HUES6 (cell line): ENCODE measurements at regions not wholly inside any gene's neighbourhood (a gene's known extent, or its start where the extent isn't known, plus 50 kb on each side); places are given as distances from the start of the nearest gene placed in this dataset.

ENCODE experiments used
- H3K27ac ChIP-seq: 2 replicates; pipeline ENCODE4 v1.7.0; 2013; ENCODE audit warnings: low read depth, mild to moderate bottlenecking, low read length, inconsistent platforms
- H3K27me3 ChIP-seq: 2 replicates; pipeline ENCODE4 v1.6.1; 2013; ENCODE audit warnings: low read length; ENCODE audit not compliant: control insufficient read depth, insufficient read depth
- H3K36me3 ChIP-seq: 2 replicates; pipeline ENCODE4 v1.6.1; 2013; ENCODE audit warnings: low read length; ENCODE audit not compliant: control insufficient read depth, insufficient read depth
- H3K4me1 ChIP-seq: 2 replicates; pipeline ENCODE4 v1.6.1; 2013; ENCODE audit warnings: low read length; ENCODE audit not compliant: control insufficient read depth, insufficient read depth
- H3K4me3 ChIP-seq: 2 replicates; pipeline ENCODE4 v1.5.1; 2013; ENCODE audit warnings: low read depth, low read length
- H3K9ac ChIP-seq: one replicate; pipeline ENCODE4 v1.6.1; 2013; ENCODE audit warnings: mild to moderate bottlenecking, low read length
- H3K9me3 ChIP-seq: 2 replicates; pipeline ENCODE4 v1.6.1; 2013; ENCODE audit warnings: low read depth, low read length; ENCODE audit not compliant: control insufficient read depth, insufficient read depth

GRCh38 chr2:17257189-17257909 is 260.9 kb downstream of the RAD51AP2 start:
- Histone ChIP-seq H3K27me3 (no peaks in the 10 kb centered on the region), H3K4me3 (no peak overlapping the region), H3K36me3 (no peaks in the 10 kb centered on the region), H3K9ac (no peak overlapping the region), H3K9me3 (no peaks in the 10 kb centered on the region), H3K27ac (no peak overlapping the region), H3K4me1 (peaks cover 5% of the 10 kb centered on the region)

GRCh38 chr2:17255071-17255470 is 263.2 kb downstream of the RAD51AP2 start:
- no peaks in the 10 kb centered on the region for H3K36me3 ChIP-seq
- no peaks in the 10 kb centered on the region for H3K4me1 ChIP-seq
- H3K9ac ChIP-seq, result no peak overlapping the region
- H3K27me3 ChIP-seq, result no peaks in the 10 kb centered on the region
- H3K4me3 ChIP-seq, result no peak overlapping the region
- H3K27ac ChIP-seq, result no peak overlapping the region
- H3K9me3 ChIP-seq, result no peaks in the 10 kb centered on the region

- Histone ChIP-seq H3K9me3 (no peaks in the 10 kb centered on the region), H3K4me3 (no peak overlapping the region), H3K36me3 (no peaks in the 10 kb centered on the region), H3K27ac (no peak overlapping the region), H3K9ac (no peak overlapping the region), H3K27me3 (no peaks in the 10 kb centered on the region), H3K4me1 (no peaks in the 10 kb centered on the region)
Measured at GRCh38 chr2:17254421-17254820, 263.8 kb downstream of the RAD51AP2 start.

- Histone ChIP-seq H3K36me3 (no peaks in the 10 kb centered on the region), H3K27me3 (no peaks in the 10 kb centered on the region), H3K4me3 (no peak overlapping the region), H3K4me1 (no peaks in the 10 kb centered on the region), H3K9ac (no peak overlapping the region), H3K9me3 (no peaks in the 10 kb centered on the region), H3K27ac (no peak overlapping the region)
Measured at GRCh38 chr2:17252258-17252657, 266.0 kb downstream of the RAD51AP2 start.

- H3K36me3 ChIP-seq, result no peaks in the 10 kb centered on the region
- no peak overlapping the region for H3K9ac ChIP-seq
- H3K27me3 ChIP-seq, result no peaks in the 10 kb centered on the region
- no peak overlapping the region for H3K4me3 ChIP-seq
- no peaks in the 10 kb centered on the region for H3K4me1 ChIP-seq
- H3K9me3 ChIP-seq, result no peaks in the 10 kb centered on the region
- H3K27ac ChIP-seq, result no peak overlapping the region
Measured at GRCh38 chr2:17251171-17251570, 267.1 kb downstream of the RAD51AP2 start.

- H3K9ac ChIP-seq, result no peak overlapping the region
- H3K4me1 ChIP-seq, result no peaks in the 10 kb centered on the region
- H3K27me3 ChIP-seq, result no peaks in the 10 kb centered on the region
- no peak overlapping the region for H3K27ac ChIP-seq
- H3K4me3 ChIP-seq, result no peak overlapping the region
- H3K9me3 ChIP-seq, result no peaks in the 10 kb centered on the region
- H3K36me3 ChIP-seq, result no peaks in the 10 kb centered on the region
Measured at GRCh38 chr2:17249249-17249648, 269.0 kb downstream of the RAD51AP2 start.

- H3K27ac ChIP-seq, result no peak overlapping the region
- H3K9me3 ChIP-seq, result no peaks in the 10 kb centered on the region
- H3K27me3 ChIP-seq, result no peaks in the 10 kb centered on the region
- no peak overlapping the region for H3K9ac ChIP-seq
- H3K36me3 ChIP-seq, result no peaks in the 10 kb centered on the region
- H3K4me3 ChIP-seq, result no peak overlapping the region
- H3K4me1 ChIP-seq, result no peaks in the 10 kb centered on the region
Measured at GRCh38 chr2:17245906-17246305, 272.3 kb downstream of the RAD51AP2 start.

GRCh38 chr2:17242813-17243485 is 275.3 kb downstream of the RAD51AP2 start:
- no peak overlapping the region for H3K4me3 ChIP-seq
- H3K4me1 ChIP-seq, result no peaks in the 10 kb centered on the region
- H3K27ac ChIP-seq, result no peak overlapping the region
- no peak overlapping the region for H3K9ac ChIP-seq
- no peaks in the 10 kb centered on the region for H3K9me3 ChIP-seq
- H3K36me3 ChIP-seq, result no peaks in the 10 kb centered on the region
- H3K27me3 ChIP-seq, result no peaks in the 10 kb centered on the region

GRCh38 chr2:17239550-17239949 is 278.7 kb downstream of the RAD51AP2 start:
- Histone ChIP-seq H3K4me3 (no peak overlapping the region), H3K36me3 (no peaks in the 10 kb centered on the region), H3K9ac (no peak overlapping the region), H3K27ac (no peak overlapping the region), H3K27me3 (no peaks in the 10 kb centered on the region), H3K9me3 (no peaks in the 10 kb centered on the region), H3K4me1 (no peaks in the 10 kb centered on the region)

- Histone ChIP-seq H3K27me3 (no peaks in the 10 kb centered on the region), H3K4me1 (no peaks in the 10 kb centered on the region), H3K36me3 (no peaks in the 10 kb centered on the region), H3K9ac (no peak overlapping the region), H3K9me3 (no peaks in the 10 kb centered on the region), H3K27ac (no peak overlapping the region), H3K4me3 (no peak overlapping the region)
Measured at GRCh38 chr2:17235167-17235566, 283.1 kb downstream of the RAD51AP2 start.

- no peaks in the 10 kb centered on the region for H3K4me1 ChIP-seq
- no peak overlapping the region for H3K4me3 ChIP-seq
- H3K27me3 ChIP-seq, result no peaks in the 10 kb centered on the region
- no peaks in the 10 kb centered on the region for H3K36me3 ChIP-seq
- H3K9ac ChIP-seq, result no peak overlapping the region
- no peak overlapping the region for H3K27ac ChIP-seq
- no peaks in the 10 kb centered on the region for H3K9me3 ChIP-seq
Measured at GRCh38 chr2:17232776-17233556, 285.3 kb downstream of the RAD51AP2 start.
